ENCODE measurements at regions not wholly inside any gene's neighbourhood (a gene's known extent, or its start where the extent isn't known, plus 50 kb on each side); places are given as distances from the start of the nearest gene placed in this dataset.

GRCh38 chr5:21173526-21173925 lies 1185.5 kb upstream of the CDH18 start:
- no peak for TF ChIP-seq CTCF (conservative IDR thresholded peaks at IDR 0.05; ENCODE audit: low read depth, low read length)
- no peak for TF ChIP-seq EZH2 (IDR thresholded peaks at IDR 0.05; ENCODE audit: borderline replicate concordance, low read depth, low read length, poor library complexity, severe bottlenecking)

All from A673 (cell line).